OCI-LY3 (cell line): ENCODE measurements at regions not wholly inside any gene's neighbourhood (a gene's known extent, or its start where the extent isn't known, plus 50 kb on each side); places are given as distances from the start of the nearest gene placed in this dataset.

Experiments used
- CTCF ChIP-seq: fragments of 200-600, 300-600 bp; sonication (generic); IDR thresholded peaks from 2 replicates; pipeline ENCODE4 v1.5.1; 2014; ENCODE audit warnings: antibody characterized with exemption, low read length, low read depth
- EZH2phosphoT487 ChIP-seq: fragments of 200-600 bp; shearing (Covaris generic); IDR thresholded peaks from 2 replicates; pipeline ENCODE4 v1.6.1; 2018; ENCODE audit warnings: antibody characterized with exemption, mixed run types, low read depth

GRCh38 chr4:181766061-181766548, 477.1 kb upstream of the TENM3 start:
- no peak for TF ChIP-seq CTCF
- TF ChIP-seq EZH2phosphoT487, result no peak
